Head of caudate nucleus (tissue), 42 donors: ENCODE measurements at regions not wholly inside any gene's neighbourhood (a gene's known extent, or its start where the extent isn't known, plus 50 kb on each side); places are given as distances from the start of the nearest gene placed in this dataset.
"Not testable (repeated sequence)": the region's sequence is repeated elsewhere in the genome, so short reads cannot be mapped to it uniquely, and the experiment has no call there.

ENCODE experiments used
- DNase-seq, 42 donors: peaks; one replicate each; pipeline versions ENCODE4 v3.0.0 to v3.0.0-alpha.2; 2020 to 2021; ENCODE audit warnings: mixed read lengths in 7 of 42
- intact Hi-C: fragments of 100-400 bp; cut with DNase I; formaldehyde crosslinking; loops from one replicate; pipeline ENCODE4 v1.15.0; 2022

GRCh38 chr6:77106992-77107391 is 356.3 kb downstream of the HTR1B start:
- DNase-seq, result no peak
- intact Hi-C loops, result no loop called here

GRCh38 chr6:77105091-77105490 is 358.2 kb downstream of the HTR1B start:
- DNase-seq, result no peak
- intact Hi-C loops, result no loop called here

- intact Hi-C loops, result no loop called here
- no peak for DNase-seq
Measured at GRCh38 chr6:77097940-77098339, 365.4 kb downstream of the HTR1B start.

- intact Hi-C loops, result no loop called here
- DNase-seq, result no peak
Measured at GRCh38 chr6:77095936-77096627, 367.2 kb downstream of the HTR1B start.

GRCh38 chr6:77094821-77095220 is 368.5 kb downstream of the HTR1B start:
- intact Hi-C loops, result no loop called here
- DNase-seq, result no peak

DNA sequence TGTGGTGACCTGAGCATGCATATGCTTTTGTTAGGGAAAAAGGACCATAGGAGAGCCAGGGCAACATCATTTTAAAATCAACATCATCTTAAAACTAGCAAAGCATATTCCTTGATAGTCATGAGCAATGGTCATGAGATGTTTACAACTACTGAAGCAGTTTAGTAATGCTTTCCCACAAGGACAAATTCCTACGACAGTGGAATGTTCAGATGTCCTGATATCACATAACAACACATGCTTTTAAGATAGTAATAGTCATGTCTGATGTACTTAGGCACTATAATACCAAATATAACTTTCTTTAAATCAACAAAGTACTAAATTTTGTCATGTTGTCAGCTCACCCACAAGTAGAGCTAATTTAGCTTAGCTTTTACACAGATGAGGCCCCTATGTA is 370.3 kb downstream of the HTR1B start:
- no peak for DNase-seq
- intact Hi-C loops, result no loop called here

GRCh38 chr6:77089776-77090175 is 373.5 kb downstream of the HTR1B start:
- DNase-seq, result no peak
- intact Hi-C loops, result no loop called here

- DNase-seq, intact Hi-C loops: not testable (repeated sequence)
Measured at GRCh38 chr6:77087794-77088318, 375.4 kb downstream of the HTR1B start.

GRCh38 chr6:77074037-77074713 is 389.1 kb downstream of the HTR1B start:
- no peak for DNase-seq
- intact Hi-C loops, result no loop called here

DNA sequence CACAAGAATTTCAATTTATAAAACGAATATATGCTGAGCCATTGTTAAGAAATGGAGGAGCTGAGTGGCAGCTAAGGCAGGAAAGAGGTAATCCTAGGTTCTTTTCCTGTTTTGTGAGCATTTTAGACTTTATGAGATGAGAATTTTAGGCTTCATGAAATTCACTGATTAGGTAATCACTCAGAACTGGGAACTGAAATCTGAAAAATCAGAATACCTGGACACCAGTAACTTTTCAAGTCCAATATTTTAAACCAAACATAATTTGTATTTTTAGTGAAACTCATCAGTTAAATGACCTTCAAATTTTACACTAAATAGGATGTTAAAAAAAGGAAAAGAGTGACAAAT is 389.9 kb downstream of the HTR1B start:
- DNase-seq, result no peak
- intact Hi-C loops, result no loop called here

DNA sequence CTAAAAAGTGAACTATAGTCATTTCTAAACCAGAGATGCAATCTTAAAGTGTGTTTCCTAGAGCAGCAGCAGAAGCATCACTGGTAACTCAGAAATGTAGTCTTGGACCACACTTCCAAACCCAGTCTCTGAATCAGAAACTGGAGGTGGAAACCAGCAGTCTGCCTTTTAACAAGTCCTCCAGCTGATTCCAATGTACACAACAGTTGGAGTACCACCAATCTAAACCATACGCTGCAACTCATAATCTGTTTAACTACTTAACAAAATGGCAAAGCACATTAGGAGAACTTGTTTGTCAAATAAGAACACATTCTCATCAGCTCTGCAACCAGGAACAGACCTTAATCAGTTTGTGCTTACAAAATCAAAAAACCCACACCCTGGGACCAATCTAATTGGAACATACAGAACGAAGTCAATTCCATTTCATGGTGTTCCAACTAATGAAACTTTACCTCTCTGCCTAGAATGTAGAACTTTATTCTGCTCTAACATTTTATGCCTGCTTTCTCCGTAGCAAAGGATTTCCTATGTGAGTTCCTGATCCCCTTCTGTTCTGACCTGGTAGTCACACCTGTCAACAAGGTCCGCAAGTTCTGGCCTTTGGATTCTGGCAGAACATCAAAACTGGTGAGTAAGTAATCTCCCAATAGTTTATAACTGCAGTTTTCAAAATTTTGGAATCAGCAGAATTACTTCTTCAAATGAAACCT is 390.4 kb downstream of the HTR1B start:
- intact Hi-C loops, result no loop called here
- DNase-seq, result no peak

- no peak for DNase-seq
- intact Hi-C loops, result no loop called here
Measured at GRCh38 chr6:77063494-77063893, 399.8 kb downstream of the HTR1B start.

- intact Hi-C loops, result no loop called here
- DNase-seq, result no peak
Measured at GRCh38 chr6:77055711-77056110, 407.6 kb downstream of the HTR1B start.

DNA sequence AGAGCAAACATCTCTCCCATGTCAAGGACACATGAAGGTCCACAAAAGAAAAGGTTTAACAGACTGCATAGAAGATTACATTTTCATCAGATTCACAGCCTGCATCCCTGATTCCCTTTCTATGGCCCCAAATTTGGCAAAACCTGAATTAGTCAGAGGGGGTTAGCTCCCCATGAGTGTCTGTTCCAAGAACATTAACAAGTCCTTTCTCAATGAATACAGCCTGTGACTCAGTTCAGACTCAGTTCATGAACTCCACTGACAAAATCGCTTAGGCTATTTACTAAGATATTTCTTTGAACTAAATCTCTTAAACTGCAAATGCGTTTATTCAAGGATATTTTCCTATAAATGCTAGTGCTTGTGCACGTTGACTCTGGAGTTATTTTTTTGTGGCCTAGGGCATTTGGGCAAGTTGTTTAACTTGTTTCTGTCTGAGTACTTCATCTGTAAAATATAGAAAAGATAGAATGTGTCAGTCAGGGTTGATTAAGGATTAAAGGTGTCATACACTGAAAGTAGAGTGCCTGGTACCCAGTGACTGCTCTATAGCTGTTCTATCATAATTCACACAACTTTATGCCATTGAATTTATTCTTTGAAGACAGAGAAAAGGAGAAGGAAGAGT is 422.6 kb downstream of the HTR1B start:
- intact Hi-C loops, result no loop called here
- DNase-seq, result no peak

DNA sequence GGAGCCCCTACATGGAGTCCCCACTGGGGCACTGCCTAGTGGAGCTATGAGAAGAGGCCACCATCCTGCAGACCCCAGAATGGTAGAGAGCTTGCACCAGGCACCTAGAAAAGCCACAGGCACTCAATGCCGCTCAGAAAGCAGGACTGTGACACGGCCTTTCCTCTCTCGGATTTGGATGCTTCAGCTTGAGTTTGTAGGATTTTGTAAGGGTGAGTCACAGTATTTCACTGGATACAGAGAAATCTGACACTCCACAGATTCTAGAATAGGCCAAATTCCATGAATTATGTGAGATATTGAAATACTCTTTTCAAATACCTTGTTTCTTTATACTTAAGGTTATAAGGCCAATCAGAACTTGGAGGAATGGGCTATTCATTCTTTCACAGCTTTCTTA is 424.5 kb downstream of the HTR1B start:
- DNase-seq, result no peak
- intact Hi-C loops, result no loop called here

GRCh38 chr6:77037439-77037838 is 425.9 kb downstream of the HTR1B start:
- intact Hi-C loops, result no loop called here
- no peak for DNase-seq

GRCh38 chr6:77036400-77036799 is 426.9 kb downstream of the HTR1B start:
- DNase-seq, result no peak
- intact Hi-C loops, result no loop called here

GRCh38 chr6:77034161-77034560 is 429.1 kb downstream of the HTR1B start:
- intact Hi-C loops, result no loop called here
- no peak for DNase-seq

DNA sequence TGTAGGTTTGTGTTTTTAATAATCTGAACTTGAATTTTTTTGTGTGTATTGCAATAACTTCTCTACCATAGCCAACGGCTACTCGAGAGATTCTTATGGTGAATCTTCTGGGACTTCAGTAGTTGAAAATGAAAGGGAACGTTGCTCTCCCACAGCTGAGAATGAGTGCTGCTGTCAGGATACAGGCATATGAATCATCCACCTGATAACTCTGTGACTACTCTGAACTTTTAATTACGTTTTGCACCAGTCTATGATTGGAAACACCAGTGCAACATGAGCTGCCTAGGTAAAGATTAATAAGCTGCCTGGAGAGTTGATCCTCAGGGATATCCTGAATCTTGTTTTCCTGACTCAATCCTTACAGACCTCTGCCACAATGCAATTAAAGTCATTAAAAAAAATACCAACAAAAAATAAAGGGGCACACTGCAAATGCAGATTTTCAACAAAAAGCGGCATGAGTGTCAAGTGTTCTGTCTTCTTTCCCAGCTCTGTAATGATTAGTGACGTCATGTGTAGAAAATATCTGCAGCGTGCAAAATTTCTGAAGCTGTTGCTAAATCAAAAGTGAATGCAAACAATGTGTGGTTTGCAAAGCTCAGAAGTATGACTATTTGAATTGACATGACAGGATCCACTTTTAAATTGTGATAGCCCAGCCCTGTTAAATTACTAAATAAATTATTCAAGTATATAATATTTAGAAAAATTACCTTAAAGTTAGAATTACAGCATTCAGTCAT is 432.2 kb downstream of the HTR1B start:
- intact Hi-C loops, result no loop called here
- DNase-seq, result peak in 9 of 42 donors; percentile 8 to 59 (median 22)
